Erythroblast (primary cell): ENCODE measurements at regions not wholly inside any gene's neighbourhood (a gene's known extent, or its start where the extent isn't known, plus 50 kb on each side); places are given as distances from the start of the nearest gene placed in this dataset.

ENCODE experiments used
- GATA1 ChIP-seq: IDR thresholded peaks from 2 replicates; pipeline ENCODE4 v1.6.1; 2011; ENCODE audit warnings: low read depth, mild to moderate bottlenecking, control low read depth, low read length, moderate library complexity
- POLR2A ChIP-seq: IDR thresholded peaks from 2 replicates; pipeline ENCODE4 v1.6.1; 2011; ENCODE audit warnings: mild to moderate bottlenecking, low read length

DNA sequence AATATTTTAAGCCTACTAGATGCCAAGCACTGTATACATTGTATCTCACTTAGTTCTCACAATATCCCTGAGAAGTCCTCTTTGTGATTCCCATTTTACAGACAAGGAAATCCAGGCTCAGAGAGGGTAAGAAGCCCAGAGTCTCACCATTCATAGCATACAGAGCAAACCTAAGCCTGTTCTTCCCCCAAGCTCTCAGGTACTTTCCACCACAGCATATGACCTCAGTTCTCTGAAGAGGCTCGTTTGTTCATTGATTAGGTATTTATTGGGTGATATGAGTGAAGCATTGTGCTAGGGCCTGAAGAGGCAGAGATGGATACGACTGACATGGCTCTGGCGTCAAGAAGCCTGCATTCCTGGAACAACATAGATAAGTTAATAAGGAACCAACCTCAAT lies 310.9 kb upstream of the UMPS start:
- TF ChIP-seq POLR2A: no peak
- no peak for TF ChIP-seq GATA1
